ENCODE measurements at regions not wholly inside any gene's neighbourhood (a gene's known extent, or its start where the extent isn't known, plus 50 kb on each side); places are given as distances from the start of the nearest gene placed in this dataset.

DNA sequence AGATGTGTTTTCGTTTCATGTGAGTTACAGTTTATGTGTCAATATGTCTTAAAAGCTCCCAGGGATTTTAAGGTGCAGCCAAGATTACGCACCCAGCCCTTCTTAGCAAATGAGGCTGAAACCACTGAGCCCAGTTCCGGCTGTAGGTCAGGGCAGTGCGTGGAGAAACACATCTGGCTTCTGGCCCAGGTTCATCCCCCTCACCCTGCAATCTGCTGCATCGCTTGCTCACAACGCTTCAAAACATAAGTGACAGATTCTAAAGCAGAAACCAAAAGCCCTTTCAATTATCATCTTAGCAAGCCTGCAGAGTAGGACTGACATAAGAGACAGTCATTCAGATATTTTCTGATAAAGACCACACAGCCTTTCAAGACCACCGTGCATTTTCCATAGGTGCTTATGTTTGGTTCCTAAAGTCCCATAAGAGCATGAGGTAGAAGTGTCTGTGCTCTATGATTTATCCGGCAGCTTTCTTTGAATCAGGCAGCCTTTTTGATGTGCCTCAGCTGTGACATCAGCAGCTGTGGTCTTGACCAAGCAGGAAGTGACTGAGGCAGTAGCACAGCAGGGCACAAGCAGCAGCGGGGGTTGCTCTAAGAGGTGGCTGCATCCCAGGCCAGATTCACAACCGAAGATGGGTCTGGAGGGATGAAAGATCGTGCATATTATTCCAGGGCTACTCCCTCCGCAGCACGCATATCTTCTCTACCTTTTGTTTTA lies 72.1 kb upstream of the LYZL2 start:
- TF ChIP-seq SP1 (IDR thresholded peaks at IDR 0.05) (no peak), ZNF384 (IDR thresholded peaks at IDR 0.05) (no peak), FOXK2 (IDR thresholded peaks at IDR 0.05) (no peak), FOXM1 (IDR thresholded peaks at IDR 0.05; ENCODE audit: borderline replicate concordance) (no peak), HDGF (IDR thresholded peaks at IDR 0.05; ENCODE audit: borderline replicate concordance) (no peak), SUZ12 (IDR thresholded peaks at IDR 0.05) (no peak), ELF4 (IDR thresholded peaks at IDR 0.05) (no peak)
